GM12872 (cell line): ENCODE measurements at regions not wholly inside any gene's neighbourhood (a gene's known extent, or its start where the extent isn't known, plus 50 kb on each side); places are given as distances from the start of the nearest gene placed in this dataset.

Experiments used
- TF ChIP-seq, protein P1 (sequence below): IDR thresholded peaks from 3 replicates; pipeline ENCODE4 v1.5.1; 2011; ENCODE audit warnings: low read depth, mild to moderate bottlenecking, low read length, moderate library complexity; ENCODE audit not compliant: insufficient read depth

DNA sequence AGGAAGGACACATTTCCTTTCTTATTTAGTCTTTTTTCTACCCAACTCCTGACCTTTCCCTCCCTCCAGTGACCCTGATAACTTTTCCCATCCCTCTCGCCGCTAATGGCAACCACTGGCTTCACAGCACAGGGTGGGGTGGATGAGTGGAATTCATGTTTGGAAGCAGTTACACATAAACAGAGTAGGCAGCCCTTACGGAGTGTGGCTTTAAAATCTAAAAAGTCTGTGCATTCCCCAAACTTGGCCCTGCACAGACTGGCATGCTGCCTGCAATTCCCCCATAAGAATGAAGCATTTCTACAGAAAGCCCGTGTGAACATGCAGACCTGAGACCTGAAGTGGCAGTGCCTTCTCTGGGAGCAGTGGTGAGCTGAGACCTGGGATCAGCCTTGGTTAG lies 196.7 kb upstream of the ADRA1D start:
- TF ChIP-seq, protein P1, sequence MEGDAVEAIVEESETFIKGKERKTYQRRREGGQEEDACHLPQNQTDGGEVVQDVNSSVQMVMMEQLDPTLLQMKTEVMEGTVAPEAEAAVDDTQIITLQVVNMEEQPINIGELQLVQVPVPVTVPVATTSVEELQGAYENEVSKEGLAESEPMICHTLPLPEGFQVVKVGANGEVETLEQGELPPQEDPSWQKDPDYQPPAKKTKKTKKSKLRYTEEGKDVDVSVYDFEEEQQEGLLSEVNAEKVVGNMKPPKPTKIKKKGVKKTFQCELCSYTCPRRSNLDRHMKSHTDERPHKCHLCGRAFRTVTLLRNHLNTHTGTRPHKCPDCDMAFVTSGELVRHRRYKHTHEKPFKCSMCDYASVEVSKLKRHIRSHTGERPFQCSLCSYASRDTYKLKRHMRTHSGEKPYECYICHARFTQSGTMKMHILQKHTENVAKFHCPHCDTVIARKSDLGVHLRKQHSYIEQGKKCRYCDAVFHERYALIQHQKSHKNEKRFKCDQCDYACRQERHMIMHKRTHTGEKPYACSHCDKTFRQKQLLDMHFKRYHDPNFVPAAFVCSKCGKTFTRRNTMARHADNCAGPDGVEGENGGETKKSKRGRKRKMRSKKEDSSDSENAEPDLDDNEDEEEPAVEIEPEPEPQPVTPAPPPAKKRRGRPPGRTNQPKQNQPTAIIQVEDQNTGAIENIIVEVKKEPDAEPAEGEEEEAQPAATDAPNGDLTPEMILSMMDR: no peak

DNA sequence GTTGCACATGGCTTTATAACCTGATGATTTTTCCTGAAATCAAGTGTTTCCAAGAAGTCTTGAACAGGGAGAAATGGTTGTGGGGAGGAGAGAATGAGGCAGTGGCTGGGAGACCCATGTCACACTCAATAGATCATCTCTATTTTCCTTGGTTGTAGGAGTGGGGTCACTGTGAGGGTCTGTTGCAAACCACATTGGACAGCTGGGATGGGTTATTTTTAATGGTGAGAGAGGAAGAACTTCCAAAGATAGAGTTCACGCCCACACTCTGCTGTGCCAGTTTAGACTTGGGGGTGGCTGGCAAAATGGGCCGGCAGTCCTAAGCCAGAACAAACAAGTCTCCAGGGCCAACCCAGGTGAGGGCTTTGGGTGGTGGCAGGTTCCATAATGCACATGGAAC lies 196.2 kb upstream of the ADRA1D start:
- TF ChIP-seq, protein P1: no peak

DNA sequence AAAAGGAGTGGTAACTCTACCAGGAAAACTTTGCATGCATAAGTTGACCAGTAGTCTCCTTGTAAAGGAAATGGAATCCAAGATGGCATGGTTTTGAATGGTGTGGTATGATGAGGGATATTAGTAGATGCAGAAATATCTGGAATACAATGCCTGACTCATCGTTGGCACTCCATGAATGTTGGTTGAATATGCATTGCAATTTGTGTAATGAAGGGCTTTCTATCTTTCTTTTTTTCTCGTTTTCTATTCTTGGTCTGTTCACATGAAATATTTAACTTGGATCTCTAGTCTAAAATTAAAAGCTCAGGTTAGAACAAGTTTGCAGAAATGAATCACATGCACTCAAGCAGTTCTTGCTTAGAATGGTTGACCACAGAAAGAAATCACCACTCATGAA lies 195.3 kb upstream of the ADRA1D start:
- TF ChIP-seq, protein P1: no peak

DNA sequence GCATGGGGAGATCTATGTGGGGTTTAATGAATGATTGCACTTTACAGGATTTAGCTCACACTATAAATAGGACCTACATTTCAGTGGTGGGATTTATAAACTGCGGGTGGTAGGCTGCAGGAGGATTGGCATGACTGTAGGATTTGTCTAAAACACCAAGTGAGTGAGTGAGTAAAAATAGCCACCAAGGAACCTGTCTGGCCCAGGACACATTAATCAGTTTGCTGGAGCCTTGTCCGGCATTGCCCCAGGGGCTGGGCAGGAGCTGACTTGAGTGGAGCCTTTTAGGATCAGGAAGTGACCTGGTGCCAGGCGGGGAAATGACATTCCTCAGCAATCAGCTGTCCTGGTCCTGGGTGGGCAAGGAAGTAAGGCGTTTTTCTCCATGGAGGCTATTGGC lies 193.9 kb upstream of the ADRA1D start:
- TF ChIP-seq, protein P1: no peak

DNA sequence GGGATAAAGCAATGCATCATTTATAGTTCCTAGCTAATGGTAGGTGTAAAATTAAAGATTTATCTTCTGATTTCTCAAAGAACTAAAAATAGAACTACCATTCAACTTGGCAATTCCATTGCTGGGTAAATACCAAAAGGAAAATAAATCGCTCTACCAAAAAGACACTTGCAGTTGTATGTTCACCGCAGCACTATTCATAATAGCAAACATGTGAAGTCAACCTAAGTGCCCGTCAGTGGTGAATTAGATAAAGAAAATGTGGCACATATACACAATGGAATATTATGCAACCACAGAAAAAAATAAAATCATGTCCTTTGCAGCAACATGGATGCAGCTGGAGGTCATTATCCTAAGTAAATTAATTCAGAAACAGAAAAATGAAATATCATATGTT lies 192.8 kb upstream of the ADRA1D start:
- TF ChIP-seq, protein P1: no peak

DNA sequence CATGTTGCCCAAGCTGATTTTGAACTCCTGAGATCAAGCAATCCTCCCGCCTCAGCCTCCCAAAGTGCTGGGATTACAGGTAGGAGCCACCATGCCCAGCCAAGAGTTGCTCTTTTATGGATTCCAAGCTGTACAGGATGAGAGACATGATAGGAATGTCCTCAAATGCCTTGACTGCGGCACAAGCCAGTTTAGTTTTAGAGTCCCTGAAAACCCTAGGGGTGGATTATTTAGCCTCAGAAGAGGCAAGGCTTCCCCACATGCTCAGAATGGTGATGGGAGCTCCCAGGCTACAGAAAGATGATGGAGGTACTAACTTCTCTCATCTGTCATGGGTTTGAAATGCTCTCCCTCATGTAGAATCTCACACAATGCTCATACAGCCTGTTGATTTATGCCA lies 192.1 kb upstream of the ADRA1D start:
- TF ChIP-seq, protein P1: no peak

DNA sequence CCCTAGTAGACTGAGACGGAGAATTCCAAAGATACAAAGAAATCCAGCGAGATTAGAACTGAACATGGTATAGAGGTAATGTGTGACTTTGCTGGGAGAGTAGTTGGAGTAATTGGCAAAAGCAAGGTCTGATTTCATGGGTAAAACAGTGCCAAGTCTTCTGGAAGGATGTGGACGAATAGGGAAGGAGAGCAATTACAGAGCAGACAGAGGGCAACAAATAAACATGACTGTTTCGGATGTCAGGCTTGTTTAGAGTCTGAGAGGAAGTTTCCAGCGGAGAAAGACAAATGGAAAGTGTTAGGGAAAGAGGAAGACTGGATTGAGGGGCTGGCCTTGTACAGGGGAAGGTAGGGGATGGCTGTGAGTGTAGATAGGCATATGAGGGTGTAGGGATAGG lies 190.4 kb upstream of the ADRA1D start:
- TF ChIP-seq, protein P1: no peak

DNA sequence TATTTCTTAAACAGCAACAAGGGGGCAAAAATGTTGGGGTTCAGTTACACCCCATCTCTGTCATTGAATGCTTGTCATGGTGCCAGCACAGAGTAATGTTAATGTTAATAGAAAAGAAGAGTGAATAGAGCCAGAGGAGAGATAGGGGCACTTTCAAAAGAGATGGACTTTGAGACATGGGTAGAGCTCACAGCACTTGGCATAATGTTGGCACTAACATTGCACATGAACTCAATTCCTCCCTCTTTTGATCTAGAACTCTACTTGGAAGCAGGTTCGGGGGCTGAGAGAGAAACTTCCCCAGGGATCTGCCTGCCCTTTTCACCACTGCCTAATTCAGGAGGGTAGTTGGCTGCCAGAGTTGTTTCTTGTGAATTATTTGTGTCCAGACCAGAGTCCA lies 188.0 kb upstream of the ADRA1D start:
- TF ChIP-seq, protein P1: no peak
